ENCODE measurements at regions not wholly inside any gene's neighbourhood (a gene's known extent, or its start where the extent isn't known, plus 50 kb on each side); places are given as distances from the start of the nearest gene placed in this dataset.

GRCh38 chr12:90706036-90706435 is 248.9 kb downstream of the CCER1 start:
- Histone ChIP-seq H2BK120ac (ENCODE audit: low read depth, low read length, poor library complexity, severe bottlenecking) (no peak overlapping the region), H4K5ac (ENCODE audit: insufficient read length, low read depth, low read length) (no peak overlapping the region), H3K79me2 (ENCODE audit: insufficient read depth, low read length) (no peaks in the 10 kb centered on the region), H4K91ac (ENCODE audit: insufficient read length, low read depth, low read length) (no peak overlapping the region), H3K9ac (ENCODE audit: extremely low read depth, insufficient read length, low read length) (no peak overlapping the region), H3K4ac (ENCODE audit: low read depth, low read length) (no peak overlapping the region), H4K20me1 (ENCODE audit: control insufficient read depth, insufficient read depth, insufficient read length) (no peaks in the 10 kb centered on the region), H2AFZ (ENCODE audit: low read length) (no peak overlapping the region), H2BK20ac (ENCODE audit: low read depth, low read length, poor library complexity, severe bottlenecking) (no peak overlapping the region), H2BK5ac (ENCODE audit: insufficient read length, low read length) (no peak overlapping the region), H3K27me3 (ENCODE audit: insufficient read depth, low read length) (no peaks in the 10 kb centered on the region), H3K4me2 (ENCODE audit: insufficient read depth, insufficient read length, low read length) (no peak overlapping the region), H3T11ph (ENCODE audit: low read length) (no peak overlapping the region), H4K8ac (replicated peaks; ENCODE audit: insufficient read length, low read depth, low read length) (no peak overlapping the region), H3K9me3 (ENCODE audit: control insufficient read depth, low read depth, low read length) (no peaks in the 10 kb centered on the region), H3K23me2 (ENCODE audit: insufficient read length, low read depth, low read length, poor library complexity, severe bottlenecking) (no peaks in the 10 kb centered on the region), H3K56ac (ENCODE audit: insufficient read length, low read depth, low read length) (no peak overlapping the region), H3K23ac (ENCODE audit: insufficient read length, low read depth, low read length) (no peak overlapping the region), H2BK15ac (ENCODE audit: low read depth, low read length) (no peak overlapping the region), H3K18ac (ENCODE audit: insufficient read length, low read depth, low read length) (no peak overlapping the region), H3K4me1 (ENCODE audit: insufficient read depth, low read length) (no peaks in the 10 kb centered on the region), H3K14ac (ENCODE audit: insufficient read depth, low read length) (no peak overlapping the region), H2AK5ac (ENCODE audit: insufficient read length, low read length) (no peak overlapping the region), H2BK12ac (ENCODE audit: insufficient read length, low read depth, low read length) (no peak overlapping the region), H3K27ac (ENCODE audit: insufficient read length, low read depth, low read length) (no peak overlapping the region), H3K79me1 (ENCODE audit: insufficient read depth, low read depth, low read length, poor library complexity, severe bottlenecking) (no peaks in the 10 kb centered on the region)
- TF ChIP-seq CTCF (conservative IDR thresholded peaks at IDR 0.05) = no peak
- Mint-ChIP-seq H3K27me3 (ENCODE audit: low read depth) (no peaks in the 10 kb centered on the region), H3K27ac (peak overlapping the region in 1 of 3 experiments; percentile 44; a peak in 1 of 7 replicates), H3K9me3 (no peaks in the 10 kb centered on the region), H3K36me3 (ENCODE audit: insufficient read depth in 1 of 3, low read depth in 3 of 3) (no peaks in the 10 kb centered on the region), H3K4me3 (no peak overlapping the region), H3K4me1 (no peaks in the 10 kb centered on the region)
- no CpG with 5 or more reads among the region's 10 CpGs for WGBS (ENCODE audit: extremely low coverage, insufficient read length, low lambda C conversion rate)
- no peak for DNase-seq

All from H9 (cell line).